ENCODE measurements at regions not wholly inside any gene's neighbourhood (a gene's known extent, or its start where the extent isn't known, plus 50 kb on each side); places are given as distances from the start of the nearest gene placed in this dataset.

DNA sequence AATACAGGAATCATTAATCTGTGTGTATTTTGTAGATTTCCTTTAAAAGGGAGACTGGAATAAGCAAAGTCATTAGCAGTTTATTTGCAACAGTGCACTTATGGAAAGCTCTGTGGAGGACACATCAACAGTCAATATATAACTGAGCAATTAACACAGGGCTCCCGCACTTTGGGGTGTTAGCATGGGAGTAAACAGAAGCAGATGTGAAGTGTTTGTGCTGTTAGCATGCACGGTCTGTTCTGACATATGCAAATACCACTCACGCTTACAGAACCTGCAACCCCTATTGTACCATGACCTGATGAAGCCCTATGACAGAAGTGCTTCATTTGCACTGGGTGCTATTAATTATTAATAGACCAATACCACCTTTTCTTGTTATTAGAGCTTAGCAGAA lies 118.9 kb downstream of the PPP1R3A start:
- Histone ChIP-seq H2BK120ac (ENCODE audit: low read depth, low read length) (no peak overlapping the region), H4K8ac (ENCODE audit: low read depth in 2 of 2, low read length in 2 of 2) (no peak overlapping the region), H3K4me2 (ENCODE audit: low read depth, low read length) (no peak overlapping the region), H4K20me1 (ENCODE audit: insufficient read depth, low read length) (no peaks in the 10 kb centered on the region), H3K27ac (ENCODE audit: insufficient read depth, low read length) (no peak overlapping the region), H3K36me3 (ENCODE audit: control insufficient read depth, insufficient read depth, low read length) (no peaks in the 10 kb centered on the region), H3K4ac (ENCODE audit: low read depth, low read length) (no peak overlapping the region; the same call in 1 of the 2 replicates), H3K27me3 (ENCODE audit: control insufficient read depth, insufficient read depth, low read length) (no peaks in the 10 kb centered on the region), H3K79me1 (ENCODE audit: low read depth in 1 of 2, low read length in 2 of 2) (no peaks in the 10 kb centered on the region), H3K9ac (ENCODE audit: low read depth, low read length) (no peak overlapping the region), H4K91ac (ENCODE audit: insufficient read depth, low read depth, low read length) (no peak overlapping the region), H3K9me1 (ENCODE audit: insufficient read depth, low read length) (no peaks in the 10 kb centered on the region), H4K5ac (ENCODE audit: low read depth, low read length) (no peak overlapping the region), H2BK5ac (ENCODE audit: low read depth, low read length, poor library complexity, severe bottlenecking) (no peak overlapping the region), H3K4me1 (ENCODE audit: control insufficient read depth, insufficient read depth, low read length) (no peaks in the 10 kb centered on the region; the same call in 1 of the 2 replicates), H3K9me3 (ENCODE audit: control insufficient read depth, insufficient read depth, low read length) (no peaks in the 10 kb centered on the region), H2AK5ac (ENCODE audit: low read depth, low read length) (no peak overlapping the region), H2BK20ac (ENCODE audit: low read depth, low read length) (no peak overlapping the region), H3K14ac (replicated peaks; ENCODE audit: low read depth, low read length) (no peak overlapping the region), H3K4me3 (ENCODE audit: insufficient read depth, low read depth, low read length) (no peak overlapping the region), H3K18ac (ENCODE audit: low read depth, low read length) (no peak overlapping the region), H2AFZ (replicated peaks; ENCODE audit: low read length, poor library complexity) (peak overlapping the region; percentile 38), H3K23ac (ENCODE audit: low read depth, low read length) (no peak overlapping the region), H2BK15ac (ENCODE audit: low read depth, low read length) (no peak overlapping the region), H3K56ac (ENCODE audit: extremely low read depth, insufficient read depth, low read length) (no peak overlapping the region), H2AK9ac (replicated peaks; ENCODE audit: low read depth, low read length, poor library complexity) (no peak overlapping the region)
- BruUV-seq (replicated peaks): no TSS peak
- intact Hi-C loops (cut with micrococcal nuclease): no loop called here
- WGBS, 2 experiments (ENCODE audit: extremely low coverage in 2 of 2, insufficient read length in 1 of 2): no CpG with 5 or more reads among the region's 3 CpGs
- in situ Hi-C loops (cut with MboI; ENCODE audit: low sequenced_read_pairs): no loop called here
- no peak for DNase-seq
- ChIA-PET POLR2A (ENCODE audit: unreplicated experiment) (no interaction called here), CTCF (no interaction called here)
- TF ChIP-seq MXI1 (IDR thresholded peaks at IDR 0.05; ENCODE audit: borderline replicate concordance, low read depth, low read length): no peak
- no peak for TF ChIP-seq RFX5 (IDR thresholded peaks at IDR 0.05; ENCODE audit: low read depth, low read length)
- TF ChIP-seq, protein P1, sequence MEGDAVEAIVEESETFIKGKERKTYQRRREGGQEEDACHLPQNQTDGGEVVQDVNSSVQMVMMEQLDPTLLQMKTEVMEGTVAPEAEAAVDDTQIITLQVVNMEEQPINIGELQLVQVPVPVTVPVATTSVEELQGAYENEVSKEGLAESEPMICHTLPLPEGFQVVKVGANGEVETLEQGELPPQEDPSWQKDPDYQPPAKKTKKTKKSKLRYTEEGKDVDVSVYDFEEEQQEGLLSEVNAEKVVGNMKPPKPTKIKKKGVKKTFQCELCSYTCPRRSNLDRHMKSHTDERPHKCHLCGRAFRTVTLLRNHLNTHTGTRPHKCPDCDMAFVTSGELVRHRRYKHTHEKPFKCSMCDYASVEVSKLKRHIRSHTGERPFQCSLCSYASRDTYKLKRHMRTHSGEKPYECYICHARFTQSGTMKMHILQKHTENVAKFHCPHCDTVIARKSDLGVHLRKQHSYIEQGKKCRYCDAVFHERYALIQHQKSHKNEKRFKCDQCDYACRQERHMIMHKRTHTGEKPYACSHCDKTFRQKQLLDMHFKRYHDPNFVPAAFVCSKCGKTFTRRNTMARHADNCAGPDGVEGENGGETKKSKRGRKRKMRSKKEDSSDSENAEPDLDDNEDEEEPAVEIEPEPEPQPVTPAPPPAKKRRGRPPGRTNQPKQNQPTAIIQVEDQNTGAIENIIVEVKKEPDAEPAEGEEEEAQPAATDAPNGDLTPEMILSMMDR (conservative IDR thresholded peaks at IDR 0.05; ENCODE audit: low read depth, low read length): no peak
- no peak for TF ChIP-seq POLR2A (IDR thresholded peaks at IDR 0.05; ENCODE audit: low read depth, low read length)
- no peak for TF ChIP-seq CEBPB (IDR thresholded peaks at IDR 0.05; ENCODE audit: low read depth, low read length)
- TF ChIP-seq ELK1 (IDR thresholded peaks at IDR 0.05; ENCODE audit: borderline replicate concordance, low read depth, low read length): no peak
- TF ChIP-seq SMC3 (IDR thresholded peaks at IDR 0.05; ENCODE audit: low read depth, low read length): no peak
- no peak for TF ChIP-seq MAZ (IDR thresholded peaks at IDR 0.05; ENCODE audit: borderline replicate concordance, low read depth, low read length)
- no peak for TF ChIP-seq FOS (IDR thresholded peaks at IDR 0.05; ENCODE audit: low read depth, low read length)
- dilution Hi-C loops (cut with HindIII; ENCODE audit: low sequenced_read_pairs, unreplicated experiment): no loop called here
- ATAC-seq (ENCODE audit: low read depth): no peak

Data from IMR-90 (cell line).